SU-DHL-6 (cell line): ENCODE measurements at regions not wholly inside any gene's neighbourhood (a gene's known extent, or its start where the extent isn't known, plus 50 kb on each side); places are given as distances from the start of the nearest gene placed in this dataset.

Experiments used
- CTCF ChIP-seq: fragments of 200-600 bp; sonication (generic); IDR thresholded peaks from one replicate; pipeline ENCODE4 v1.5.1; 2017; ENCODE audit warnings: antibody characterized with exemption, mild to moderate bottlenecking, low read length, moderate library complexity; ENCODE audit not compliant: insufficient read depth, poor library complexity, severe bottlenecking
- EZH2phosphoT487 ChIP-seq: fragments of 200-600 bp; sonication (generic), shearing (Covaris generic); conservative IDR thresholded peaks from 2 replicates; pipeline ENCODE4 v1.6.1; 2018; ENCODE audit warnings: mild to moderate bottlenecking, antibody characterized with exemption, low read length, moderate library complexity, mixed read lengths

- no peak for TF ChIP-seq CTCF
- no peak for TF ChIP-seq EZH2phosphoT487
Observed at GRCh38 chr7:106382129-106382528, 97.3 kb upstream of the NAMPT start.
